ENCODE measurements at regions not wholly inside any gene's neighbourhood (a gene's known extent, or its start where the extent isn't known, plus 50 kb on each side); places are given as distances from the start of the nearest gene placed in this dataset.
"Not testable (repeated sequence)": the region's sequence is repeated elsewhere in the genome, so short reads cannot be mapped to it uniquely, and the experiment has no call there.

DNA sequence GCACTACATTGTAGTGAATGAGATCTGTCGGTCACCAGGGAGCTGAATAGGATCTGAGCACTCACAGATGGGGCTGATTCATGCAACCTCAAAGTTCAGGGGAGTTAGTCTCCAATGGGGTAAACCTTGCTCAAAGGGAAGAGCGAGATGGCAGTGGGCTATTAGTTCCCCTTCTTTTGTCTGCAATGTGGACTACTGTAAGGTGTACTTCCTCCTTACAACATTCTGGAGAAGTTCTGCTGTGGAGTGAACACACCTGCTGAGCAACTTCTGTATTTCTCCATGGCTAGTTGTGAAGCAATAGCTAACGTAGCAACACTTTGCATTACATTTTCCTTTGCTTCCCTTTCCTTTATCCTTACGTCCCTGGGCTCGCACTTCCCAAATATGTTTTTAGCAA is 134.3 kb upstream of the B3GAT2 start:
- H3K36me3 Mint-ChIP-seq (ENCODE audit: low read depth): no peaks in the 10 kb centered on the region
- CTCF ChIA-PET: no interaction called here

GRCh38 chr6:71091956-71092355 is 135.1 kb upstream of the B3GAT2 start:
- H3K4me3 Mint-ChIP-seq: no peak overlapping the region
- H3K36me3 Mint-ChIP-seq (ENCODE audit: low read depth): no peaks in the 10 kb centered on the region
- H3K4me1 Mint-ChIP-seq (ENCODE audit: low read depth): no peaks in the 10 kb centered on the region
- Histone ChIP-seq H3K4me3 (ENCODE audit: low read length) (no peak overlapping the region), H3K9me3 (ENCODE audit: control insufficient read depth in 1 of 2, insufficient read depth in 1 of 2, low read length in 2 of 2) (no peaks in the 10 kb centered on the region), H3K27ac (ENCODE audit: low read depth in 1 of 2, low read length in 2 of 2) (no peak overlapping the region), H3K27me3 (ENCODE audit: control insufficient read depth in 1 of 2, insufficient read depth in 2 of 2, low read length in 2 of 2) (no peaks in the 10 kb centered on the region), H3K4me1 (ENCODE audit: insufficient read depth, low read length) (no peaks in the 10 kb centered on the region), H3K36me3 (ENCODE audit: insufficient read depth, low read length) (no peaks in the 10 kb centered on the region)
- ATAC-seq (ENCODE audit: poor library complexity) (no peak), DNase-seq (no peak)
- no peaks in the 10 kb centered on the region for H3K27me3 Mint-ChIP-seq
- ChIA-PET POLR2A (no interaction called here), CTCF (no interaction called here)
- no peak overlapping the region for H3K27ac Mint-ChIP-seq
- TF ChIP-seq CTCF (IDR thresholded peaks at IDR 0.05): no peak
- H3K9me3 Mint-ChIP-seq: no peaks in the 10 kb centered on the region
- intact Hi-C loops (cut with DNase I, micrococcal nuclease): no loop called here

More for the DNA sequence above, 134.3 kb upstream of the B3GAT2 start:
- Histone ChIP-seq H3K9me3 (ENCODE audit: control insufficient read depth in 1 of 2, insufficient read depth in 1 of 2, low read length in 2 of 2) (no peaks in the 10 kb centered on the region), H3K4me3 (ENCODE audit: low read length) (no peak overlapping the region), H3K27me3 (ENCODE audit: control insufficient read depth in 1 of 2, insufficient read depth in 2 of 2, low read length in 2 of 2) (no peaks in the 10 kb centered on the region), H3K36me3 (ENCODE audit: insufficient read depth, low read length) (no peaks in the 10 kb centered on the region), H3K27ac (ENCODE audit: low read depth in 1 of 2, low read length in 2 of 2) (no peak overlapping the region), H3K4me1 (ENCODE audit: insufficient read depth, low read length) (no peaks in the 10 kb centered on the region)
- Mint-ChIP-seq H3K4me3 (no peak overlapping the region), H3K27ac (no peak overlapping the region), H3K9me3 (no peaks in the 10 kb centered on the region), H3K27me3 (no peaks in the 10 kb centered on the region), H3K4me1 (ENCODE audit: low read depth) (no peaks in the 10 kb centered on the region)
- no peak for ATAC-seq (ENCODE audit: poor library complexity)
- no peak for TF ChIP-seq CTCF (IDR thresholded peaks at IDR 0.05)
- DNase-seq: no peak
- POLR2A ChIA-PET: no interaction called here
- intact Hi-C loops (cut with DNase I, micrococcal nuclease): no loop called here

- H3K27me3 ChIP-seq (ENCODE audit: control insufficient read depth in 1 of 2, insufficient read depth in 2 of 2, low read length in 2 of 2); H3K4me3 ChIP-seq (ENCODE audit: low read length); H3K27me3 Mint-ChIP-seq; CTCF ChIA-PET; intact Hi-C loops (cut with DNase I, micrococcal nuclease); H3K36me3 Mint-ChIP-seq (ENCODE audit: low read depth); H3K36me3 ChIP-seq (ENCODE audit: insufficient read depth, low read length); H3K4me3 Mint-ChIP-seq; H3K27ac Mint-ChIP-seq; H3K4me1 Mint-ChIP-seq (ENCODE audit: low read depth); POLR2A ChIA-PET; DNase-seq; ATAC-seq (ENCODE audit: poor library complexity); H3K27ac ChIP-seq (ENCODE audit: low read depth in 1 of 2, low read length in 2 of 2); H3K4me1 ChIP-seq (ENCODE audit: insufficient read depth, low read length): not testable (repeated sequence)
- peaks cover 0 to 13% of the 10 kb centered on the region in 2 experiments for H3K9me3 ChIP-seq (ENCODE audit: control insufficient read depth in 1 of 2, insufficient read depth in 1 of 2, low read length in 2 of 2)
- peaks cover 19% of the 10 kb centered on the region for H3K9me3 Mint-ChIP-seq
These were observed 140.4 kb upstream of the B3GAT2 start for GRCh38 chr6:71097264-71097663.

- Histone ChIP-seq H3K4me1 (ENCODE audit: insufficient read depth, low read length) (no peaks in the 10 kb centered on the region), H3K36me3 (ENCODE audit: insufficient read depth, low read length) (no peaks in the 10 kb centered on the region), H3K4me3 (ENCODE audit: low read length) (no peak overlapping the region), H3K9me3 (ENCODE audit: control insufficient read depth in 1 of 2, insufficient read depth in 1 of 2, low read length in 2 of 2) (peaks cover 0 to 13% of the 10 kb centered on the region in 2 experiments), H3K27me3 (ENCODE audit: control insufficient read depth in 1 of 2, insufficient read depth in 2 of 2, low read length in 2 of 2) (peaks cover 0 to 8% of the 10 kb centered on the region in 2 experiments), H3K27ac (ENCODE audit: low read depth in 1 of 2, low read length in 2 of 2) (no peak overlapping the region)
- Mint-ChIP-seq H3K4me1 (ENCODE audit: low read depth) (no peaks in the 10 kb centered on the region), H3K36me3 (ENCODE audit: low read depth) (no peaks in the 10 kb centered on the region), H3K27ac (no peak overlapping the region), H3K4me3 (no peak overlapping the region), H3K9me3 (peaks cover 19% of the 10 kb centered on the region), H3K27me3 (peaks cover 19% of the 10 kb centered on the region)
- ATAC-seq (ENCODE audit: poor library complexity) (no peak), DNase-seq (no peak)
- TF ChIP-seq CTCF (IDR thresholded peaks at IDR 0.05): no peak
- ChIA-PET POLR2A (no interaction called here), CTCF (no interaction called here)
- intact Hi-C loops (cut with DNase I, micrococcal nuclease): no loop called here
These were observed 142.8 kb upstream of the B3GAT2 start for GRCh38 chr6:71099649-71100048.

All from CD4-positive, alpha-beta T cell (primary cell).